Liver (tissue), 7 donors: ENCODE measurements at regions not wholly inside any gene's neighbourhood (a gene's known extent, or its start where the extent isn't known, plus 50 kb on each side); places are given as distances from the start of the nearest gene placed in this dataset.

Experiments
- DNase-seq: peaks from one replicate; pipeline ENCODE4 v3.0.0-alpha.2; 2017; ENCODE audit warnings: low spot score
- H3K27ac ChIP-seq, 2 donors: one replicate each; pipeline ENCODE4 v1.7.0; 2013; ENCODE audit warnings: inconsistent platforms in 2 of 2, low read length in 2 of 2, control low read depth in 1 of 2, low read depth in 1 of 2, mild to moderate bottlenecking in 1 of 2
- H3K27me3 ChIP-seq, 4 donors: one replicate each; pipeline versions ENCODE4 v1.6.1 to v1.7.0; 2013; ENCODE audit warnings: low read length in 3 of 4, inconsistent platforms in 1 of 4, mild to moderate bottlenecking in 1 of 4, moderate library complexity in 1 of 4; ENCODE audit not compliant: control insufficient read depth in 4 of 4, insufficient read depth in 4 of 4
- H3K36me3 ChIP-seq, 4 donors: one replicate each; pipeline versions ENCODE4 v1.6.1 to v1.7.0; 2013; ENCODE audit warnings: low read length in 3 of 4, mild to moderate bottlenecking in 3 of 4, low read depth in 1 of 4, moderate library complexity in 1 of 4; ENCODE audit not compliant: control insufficient read depth in 4 of 4, insufficient read depth in 3 of 4
- H3K4me1 ChIP-seq, 4 donors: one replicate each; pipeline versions ENCODE4 v1.6.1 to v1.7.0; 2013; ENCODE audit warnings: low read length in 3 of 4, mild to moderate bottlenecking in 3 of 4, moderate library complexity in 1 of 4; ENCODE audit not compliant: control insufficient read depth in 4 of 4, insufficient read depth in 4 of 4
- H3K4me3 ChIP-seq, 3 donors: one replicate each; pipeline versions ENCODE4 v1.6.1 to v1.7.0; 2013; ENCODE audit warnings: low read length in 3 of 3, control low read depth in 1 of 3, low read depth in 1 of 3, mild to moderate bottlenecking in 1 of 3
- H3K9ac ChIP-seq, 2 donors: one replicate each; pipeline ENCODE4 v1.7.0; 2013; ENCODE audit warnings: low read length in 2 of 2, mild to moderate bottlenecking in 2 of 2, moderate library complexity in 2 of 2, control low read depth in 1 of 2, low read depth in 1 of 2
- H3K9me3 ChIP-seq, 4 donors: one replicate each; pipeline versions ENCODE4 v1.6.1 to v1.7.0; 2013; ENCODE audit warnings: low read length in 3 of 4; ENCODE audit not compliant: control insufficient read depth in 4 of 4
- FOXA1 ChIP-seq: IDR thresholded peaks from 2 replicates; pipeline ENCODE4 v1.6.1; 2016; ENCODE audit warnings: antibody characterized with exemption
- GABPA ChIP-seq, 2 donors: IDR thresholded peaks in 1 of 2; conservative IDR thresholded peaks in 1 of 2; 2 replicates each; pipeline ENCODE4 v1.6.1; 2016; ENCODE audit warnings: antibody characterized with exemption in 2 of 2, mild to moderate bottlenecking in 1 of 2, moderate library complexity in 1 of 2
- HNF4A ChIP-seq, 2 donors: conservative IDR thresholded peaks; 2 replicates each; pipeline ENCODE4 v1.6.1; 2016; ENCODE audit warnings: antibody characterized with exemption in 2 of 2, mild to moderate bottlenecking in 2 of 2
- JUND ChIP-seq, 2 donors: IDR thresholded peaks; 2 replicates each; pipeline ENCODE4 v1.6.1; 2016; ENCODE audit warnings: antibody characterized with exemption in 2 of 2
- MAX ChIP-seq: IDR thresholded peaks from 2 replicates; pipeline ENCODE4 v1.6.1; 2016; ENCODE audit warnings: antibody characterized with exemption
- RAD21 ChIP-seq, 2 donors: IDR thresholded peaks; 2 replicates each; pipeline ENCODE4 v1.6.1; 2016; ENCODE audit warnings: antibody characterized with exemption in 2 of 2, mild to moderate bottlenecking in 2 of 2
- RXRA ChIP-seq, 2 donors: IDR thresholded peaks; 2 replicates each; pipeline ENCODE4 v1.6.1; 2017 to 2018; ENCODE audit warnings: antibody characterized with exemption in 2 of 2, mild to moderate bottlenecking in 1 of 2
- SP1 ChIP-seq: IDR thresholded peaks from 2 replicates; pipeline ENCODE4 v1.6.1; 2018; ENCODE audit warnings: antibody characterized with exemption, mild to moderate bottlenecking
- TAF1 ChIP-seq: conservative IDR thresholded peaks from 2 replicates; pipeline ENCODE4 v1.6.1; 2016; ENCODE audit warnings: antibody characterized with exemption, mild to moderate bottlenecking
- YY1 ChIP-seq: IDR thresholded peaks from 2 replicates; pipeline ENCODE4 v1.6.1; 2016; ENCODE audit warnings: antibody characterized with exemption, mild to moderate bottlenecking
- WGBS: extraction: QIAGEN DNeasy Blood & Tissue Kit; methylation state at CpG from one replicate; pipeline ENCODE4 v1.1.7; 2013; 5-methylcytosine and 5-hydroxymethylcytosine counted together
- TF ChIP-seq, protein P1 (sequence below): IDR thresholded peaks from 2 replicates; pipeline ENCODE4 v1.6.1; 2016; ENCODE audit warnings: antibody characterized with exemption, mild to moderate bottlenecking
- TF ChIP-seq, protein P2 (sequence below): IDR thresholded peaks from 2 replicates; pipeline ENCODE4 v1.6.1; 2016; ENCODE audit warnings: antibody characterized with exemption
- TF ChIP-seq, protein P3 (sequence below): IDR thresholded peaks from 2 replicates; pipeline ENCODE4 v1.6.1; 2016; ENCODE audit warnings: antibody characterized with exemption
- donor health status: healthy.
- donor health status: healthy.
- donor health status: healthy.
- donor health status: healthy.

- Histone ChIP-seq H3K9ac (no peak overlapping the region), H3K27me3 (no peaks in the 10 kb centered on the region), H3K9me3 (no peaks in the 10 kb centered on the region), H3K27ac (no peak overlapping the region), H3K4me1 (no peaks in the 10 kb centered on the region), H3K36me3 (no peaks in the 10 kb centered on the region), H3K4me3 (no peak overlapping the region)
- TF ChIP-seq TAF1 (no peak), SP1 (no peak), YY1 (no peak), JUND (IDR thresholded peaks at IDR 0.05) (no peak), RXRA (IDR thresholded peaks at IDR 0.05) (no peak), FOXA1 (no peak), MAX (no peak), GABPA (IDR thresholded peaks at IDR 0.05 in 1 of 2, conservative IDR thresholded peaks at IDR 0.05 in 1 of 2) (no peak)
- TF ChIP-seq, protein P1, sequence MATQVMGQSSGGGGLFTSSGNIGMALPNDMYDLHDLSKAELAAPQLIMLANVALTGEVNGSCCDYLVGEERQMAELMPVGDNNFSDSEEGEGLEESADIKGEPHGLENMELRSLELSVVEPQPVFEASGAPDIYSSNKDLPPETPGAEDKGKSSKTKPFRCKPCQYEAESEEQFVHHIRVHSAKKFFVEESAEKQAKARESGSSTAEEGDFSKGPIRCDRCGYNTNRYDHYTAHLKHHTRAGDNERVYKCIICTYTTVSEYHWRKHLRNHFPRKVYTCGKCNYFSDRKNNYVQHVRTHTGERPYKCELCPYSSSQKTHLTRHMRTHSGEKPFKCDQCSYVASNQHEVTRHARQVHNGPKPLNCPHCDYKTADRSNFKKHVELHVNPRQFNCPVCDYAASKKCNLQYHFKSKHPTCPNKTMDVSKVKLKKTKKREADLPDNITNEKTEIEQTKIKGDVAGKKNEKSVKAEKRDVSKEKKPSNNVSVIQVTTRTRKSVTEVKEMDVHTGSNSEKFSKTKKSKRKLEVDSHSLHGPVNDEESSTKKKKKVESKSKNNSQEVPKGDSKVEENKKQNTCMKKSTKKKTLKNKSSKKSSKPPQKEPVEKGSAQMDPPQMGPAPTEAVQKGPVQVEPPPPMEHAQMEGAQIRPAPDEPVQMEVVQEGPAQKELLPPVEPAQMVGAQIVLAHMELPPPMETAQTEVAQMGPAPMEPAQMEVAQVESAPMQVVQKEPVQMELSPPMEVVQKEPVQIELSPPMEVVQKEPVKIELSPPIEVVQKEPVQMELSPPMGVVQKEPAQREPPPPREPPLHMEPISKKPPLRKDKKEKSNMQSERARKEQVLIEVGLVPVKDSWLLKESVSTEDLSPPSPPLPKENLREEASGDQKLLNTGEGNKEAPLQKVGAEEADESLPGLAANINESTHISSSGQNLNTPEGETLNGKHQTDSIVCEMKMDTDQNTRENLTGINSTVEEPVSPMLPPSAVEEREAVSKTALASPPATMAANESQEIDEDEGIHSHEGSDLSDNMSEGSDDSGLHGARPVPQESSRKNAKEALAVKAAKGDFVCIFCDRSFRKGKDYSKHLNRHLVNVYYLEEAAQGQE = no peak
- TF ChIP-seq, protein P2, sequence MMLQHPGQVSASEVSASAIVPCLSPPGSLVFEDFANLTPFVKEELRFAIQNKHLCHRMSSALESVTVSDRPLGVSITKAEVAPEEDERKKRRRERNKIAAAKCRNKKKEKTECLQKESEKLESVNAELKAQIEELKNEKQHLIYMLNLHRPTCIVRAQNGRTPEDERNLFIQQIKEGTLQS = no peak
- TF ChIP-seq, protein P3, sequence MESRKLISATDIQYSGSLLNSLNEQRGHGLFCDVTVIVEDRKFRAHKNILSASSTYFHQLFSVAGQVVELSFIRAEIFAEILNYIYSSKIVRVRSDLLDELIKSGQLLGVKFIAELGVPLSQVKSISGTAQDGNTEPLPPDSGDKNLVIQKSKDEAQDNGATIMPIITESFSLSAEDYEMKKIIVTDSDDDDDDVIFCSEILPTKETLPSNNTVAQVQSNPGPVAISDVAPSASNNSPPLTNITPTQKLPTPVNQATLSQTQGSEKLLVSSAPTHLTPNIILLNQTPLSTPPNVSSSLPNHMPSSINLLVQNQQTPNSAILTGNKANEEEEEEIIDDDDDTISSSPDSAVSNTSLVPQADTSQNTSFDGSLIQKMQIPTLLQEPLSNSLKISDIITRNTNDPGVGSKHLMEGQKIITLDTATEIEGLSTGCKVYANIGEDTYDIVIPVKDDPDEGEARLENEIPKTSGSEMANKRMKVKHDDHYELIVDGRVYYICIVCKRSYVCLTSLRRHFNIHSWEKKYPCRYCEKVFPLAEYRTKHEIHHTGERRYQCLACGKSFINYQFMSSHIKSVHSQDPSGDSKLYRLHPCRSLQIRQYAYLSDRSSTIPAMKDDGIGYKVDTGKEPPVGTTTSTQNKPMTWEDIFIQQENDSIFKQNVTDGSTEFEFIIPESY = no peak
- WGBS = 91% methylated on average over 4 of the region's 4 CpGs
- no peak for DNase-seq
Observed at GRCh38 chr12:94755598-94755997, 105.2 kb upstream of the TMCC3 start.

DNA sequence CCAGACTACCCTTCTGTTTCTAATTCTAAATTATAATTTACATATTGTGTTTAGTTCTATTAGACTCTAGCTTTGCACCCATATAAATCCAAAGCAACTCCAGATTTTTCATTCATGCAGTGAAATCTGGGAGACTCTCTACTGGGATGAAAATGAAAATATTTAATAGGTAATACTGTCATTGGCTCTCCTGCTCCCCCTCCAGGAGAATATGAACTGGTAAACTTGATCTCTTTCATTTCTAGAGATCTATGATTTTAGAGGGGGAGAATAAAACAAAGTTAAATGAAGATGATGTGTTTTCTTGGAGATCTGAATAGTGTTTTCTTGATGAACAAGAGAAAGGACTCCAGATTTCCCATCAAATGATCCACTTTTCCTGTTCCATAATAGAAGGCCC lies 104.3 kb upstream of the TMCC3 start:
- H3K9ac ChIP-seq = no peak overlapping the region
- TF ChIP-seq RAD21 (IDR thresholded peaks at IDR 0.05) (peak; percentile 45 to 47), HNF4A (conservative IDR thresholded peaks at IDR 0.05) (no peak)
- no peaks in the 10 kb centered on the region for H3K4me1 ChIP-seq
- H3K4me3 ChIP-seq = no peak overlapping the region
- no peaks in the 10 kb centered on the region for H3K27me3 ChIP-seq
- no peaks in the 10 kb centered on the region for H3K9me3 ChIP-seq
- H3K27ac ChIP-seq = no peak overlapping the region
- no peak for DNase-seq
- no peaks in the 10 kb centered on the region for H3K36me3 ChIP-seq
